Prostate gland (tissue), 2 donors: ENCODE measurements at regions not wholly inside any gene's neighbourhood (a gene's known extent, or its start where the extent isn't known, plus 50 kb on each side); places are given as distances from the start of the nearest gene placed in this dataset.

ENCODE experiments used
- CTCF ChIP-seq, 4 experiments: fragments of 200-600 bp in 2 of 4; fragments of 450-650 bp in 2 of 4; sonication (generic) in 2 of 4; IDR thresholded peaks; 1 replicate in 3 of 4; 2 replicates in 1 of 4; pipeline ENCODE4 v1.5.1; 2016 to 2019; ENCODE audit warnings: antibody characterized with exemption in 4 of 4, mild to moderate bottlenecking in 2 of 4, moderate library complexity in 2 of 4
- POLR2A ChIP-seq: fragments of 450-650 bp; IDR thresholded peaks from one replicate; pipeline ENCODE4 v1.6.1; 2016; ENCODE audit warnings: antibody characterized with exemption, mild to moderate bottlenecking

- TF ChIP-seq CTCF (IDR thresholded peaks at IDR 0.05) = no peak
- TF ChIP-seq POLR2A = no peak
These were observed 299.6 kb upstream of the STXBP5 start for GRCh38 chr6:146904596-146904995.
